ENCODE measurements at regions not wholly inside any gene's neighbourhood (a gene's known extent, or its start where the extent isn't known, plus 50 kb on each side); places are given as distances from the start of the nearest gene placed in this dataset.
A peak's percentile ranks its signal among the peaks of the same experiment; 100 is the strongest.

DNA sequence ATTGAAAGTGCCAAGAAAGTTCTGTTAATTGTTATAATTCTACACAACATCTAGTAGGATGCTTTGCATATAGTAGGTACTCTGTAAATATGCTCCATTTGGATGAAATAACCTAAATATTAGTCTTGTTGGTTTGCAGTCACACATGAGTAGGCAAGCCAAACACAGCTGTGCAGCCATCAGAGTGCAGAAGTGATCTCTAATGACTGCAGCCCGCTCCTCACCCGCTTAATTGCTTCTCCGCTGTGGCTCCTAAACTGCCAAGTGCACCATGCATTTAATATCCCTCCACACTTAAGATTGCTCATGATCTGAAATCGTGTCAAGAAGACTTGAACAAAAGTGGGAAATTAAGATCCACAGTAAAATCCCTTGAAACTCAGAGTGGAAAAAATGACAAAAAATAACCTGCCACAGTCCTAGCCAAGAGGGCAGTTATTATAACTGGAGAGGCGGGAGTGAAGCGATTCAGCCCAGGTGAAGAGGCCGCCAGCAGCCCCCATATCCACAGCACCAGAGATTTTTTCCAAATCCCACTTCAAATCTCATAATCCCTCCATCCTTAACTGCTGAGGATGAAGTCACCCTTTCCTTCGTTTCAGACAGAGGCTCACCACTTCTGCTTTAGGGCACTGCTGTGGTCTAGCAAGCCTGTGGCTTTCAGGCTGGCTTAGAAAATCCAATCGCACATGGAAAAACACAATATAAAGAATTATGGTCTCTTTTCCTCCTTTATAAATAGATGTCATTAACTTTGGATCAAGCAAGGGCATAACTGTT lies 69.5 kb downstream of the TMEM30B start:
- H3K4me3 ChIP-seq (ENCODE audit: low read depth, low read length) = no peak overlapping the region
- DNase-seq (ENCODE audit: low read depth) = no peak
- TF ChIP-seq, protein P1, sequence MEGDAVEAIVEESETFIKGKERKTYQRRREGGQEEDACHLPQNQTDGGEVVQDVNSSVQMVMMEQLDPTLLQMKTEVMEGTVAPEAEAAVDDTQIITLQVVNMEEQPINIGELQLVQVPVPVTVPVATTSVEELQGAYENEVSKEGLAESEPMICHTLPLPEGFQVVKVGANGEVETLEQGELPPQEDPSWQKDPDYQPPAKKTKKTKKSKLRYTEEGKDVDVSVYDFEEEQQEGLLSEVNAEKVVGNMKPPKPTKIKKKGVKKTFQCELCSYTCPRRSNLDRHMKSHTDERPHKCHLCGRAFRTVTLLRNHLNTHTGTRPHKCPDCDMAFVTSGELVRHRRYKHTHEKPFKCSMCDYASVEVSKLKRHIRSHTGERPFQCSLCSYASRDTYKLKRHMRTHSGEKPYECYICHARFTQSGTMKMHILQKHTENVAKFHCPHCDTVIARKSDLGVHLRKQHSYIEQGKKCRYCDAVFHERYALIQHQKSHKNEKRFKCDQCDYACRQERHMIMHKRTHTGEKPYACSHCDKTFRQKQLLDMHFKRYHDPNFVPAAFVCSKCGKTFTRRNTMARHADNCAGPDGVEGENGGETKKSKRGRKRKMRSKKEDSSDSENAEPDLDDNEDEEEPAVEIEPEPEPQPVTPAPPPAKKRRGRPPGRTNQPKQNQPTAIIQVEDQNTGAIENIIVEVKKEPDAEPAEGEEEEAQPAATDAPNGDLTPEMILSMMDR (IDR thresholded peaks at IDR 0.05; ENCODE audit: control insufficient read depth, extremely low read depth, insufficient read depth) = no peak

DNA sequence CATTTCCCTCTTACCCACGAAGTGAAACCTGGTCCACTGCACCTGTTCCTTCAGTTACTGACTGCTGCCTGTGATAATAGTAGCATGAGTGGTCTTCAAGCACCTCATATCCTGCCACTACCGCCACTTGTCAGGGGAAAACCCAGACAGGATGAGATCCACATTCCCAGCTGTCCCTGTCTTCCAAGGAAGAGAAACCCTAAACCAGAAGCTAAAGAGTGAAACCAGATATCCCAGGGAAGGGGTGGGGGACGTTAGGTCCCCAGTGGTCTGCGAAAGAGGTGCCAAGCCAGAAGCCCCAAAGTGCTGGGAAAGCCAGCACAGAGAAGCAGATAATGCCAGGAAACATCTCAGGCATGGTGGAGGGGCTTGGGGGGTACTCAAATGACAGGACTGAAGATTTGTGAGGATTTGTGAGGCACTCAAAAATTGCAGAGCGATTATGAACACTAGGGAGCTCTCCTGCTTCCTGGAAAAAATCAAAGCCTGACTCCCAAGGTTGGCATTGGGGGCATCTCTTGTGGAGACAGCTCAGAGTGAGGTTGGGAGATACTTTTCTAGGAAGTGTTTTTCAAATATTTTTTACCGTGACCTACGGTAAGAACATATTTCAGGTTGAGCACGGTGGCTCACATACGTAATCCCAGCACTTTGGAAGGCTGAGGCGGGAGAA lies 77.9 kb downstream of the TMEM30B start:
- TF ChIP-seq, protein P1 (IDR thresholded peaks at IDR 0.05; ENCODE audit: control insufficient read depth, extremely low read depth, insufficient read depth) = no peak
- no peak for DNase-seq (ENCODE audit: low read depth)
- H3K4me3 ChIP-seq (ENCODE audit: low read depth, low read length) = no peak overlapping the region

DNA sequence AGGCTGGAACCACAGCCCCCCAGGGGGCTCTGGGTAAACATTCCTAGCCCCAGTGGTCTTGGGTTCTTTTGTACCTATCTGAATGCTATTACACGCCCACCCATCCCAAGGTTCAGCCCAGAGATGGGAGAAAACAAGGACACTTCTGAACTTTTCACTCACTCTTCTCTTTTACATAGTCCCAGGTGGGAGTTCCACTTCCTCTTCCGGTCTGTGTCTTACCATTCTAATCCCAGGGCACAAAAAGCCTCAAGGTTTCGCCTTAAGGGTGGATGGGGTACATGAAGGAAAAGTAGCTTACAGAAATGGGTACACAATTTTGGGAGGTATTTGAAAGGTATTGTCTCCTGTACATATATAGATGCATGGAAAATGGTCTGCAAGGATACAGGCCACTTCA lies 79.0 kb downstream of the TMEM30B start:
- no peak for DNase-seq (ENCODE audit: low read depth)
- H3K4me3 ChIP-seq (ENCODE audit: low read depth, low read length) = no peak overlapping the region
- TF ChIP-seq, protein P1 (IDR thresholded peaks at IDR 0.05; ENCODE audit: control insufficient read depth, extremely low read depth, insufficient read depth) = no peak

DNA sequence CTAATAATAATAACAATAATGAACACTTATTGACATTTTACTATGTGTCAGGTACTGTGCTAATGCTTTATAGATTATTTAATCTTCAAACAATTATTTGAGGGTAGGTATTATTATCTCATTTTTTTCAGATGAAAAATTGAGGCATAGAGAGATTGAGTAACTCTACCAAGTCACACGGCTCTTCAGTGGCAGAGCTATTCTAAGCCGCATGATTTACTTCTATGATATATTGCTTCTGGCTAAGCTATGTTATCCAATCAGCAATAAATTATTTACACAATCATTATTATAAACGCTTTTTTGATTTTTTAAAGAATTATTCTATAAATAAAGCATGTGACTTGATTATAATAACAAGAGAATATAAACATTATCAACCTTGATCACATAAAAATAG lies 80.0 kb downstream of the TMEM30B start:
- TF ChIP-seq, protein P1 (IDR thresholded peaks at IDR 0.05; ENCODE audit: control insufficient read depth, extremely low read depth, insufficient read depth) = no peak
- DNase-seq (ENCODE audit: low read depth) = no peak
- no peak overlapping the region for H3K4me3 ChIP-seq (ENCODE audit: low read depth, low read length)

DNA sequence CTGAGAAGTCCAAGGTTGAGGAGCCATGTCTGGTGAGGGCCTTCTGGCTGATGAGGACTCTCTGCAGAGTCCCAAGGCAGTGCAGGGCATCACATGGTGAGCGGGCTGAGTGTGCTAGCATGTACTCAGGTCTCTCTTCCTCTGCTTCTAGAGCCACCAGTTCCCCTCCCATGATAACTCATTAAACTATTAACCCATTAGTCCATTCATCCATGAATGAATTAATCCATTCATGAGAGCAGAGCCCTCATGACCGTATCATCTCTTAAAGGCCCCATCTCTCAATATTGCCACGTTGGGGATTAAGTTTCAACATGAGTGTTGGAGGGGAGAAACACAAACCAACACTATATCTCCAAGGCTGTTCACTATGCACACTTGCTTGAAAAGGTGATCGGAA lies 83.7 kb downstream of the TMEM30B start:
- DNase-seq (ENCODE audit: low read depth) = no peak
- H3K4me3 ChIP-seq (ENCODE audit: low read depth, low read length) = no peak overlapping the region
- TF ChIP-seq, protein P1 (IDR thresholded peaks at IDR 0.05; ENCODE audit: control insufficient read depth, extremely low read depth, insufficient read depth) = no peak

DNA sequence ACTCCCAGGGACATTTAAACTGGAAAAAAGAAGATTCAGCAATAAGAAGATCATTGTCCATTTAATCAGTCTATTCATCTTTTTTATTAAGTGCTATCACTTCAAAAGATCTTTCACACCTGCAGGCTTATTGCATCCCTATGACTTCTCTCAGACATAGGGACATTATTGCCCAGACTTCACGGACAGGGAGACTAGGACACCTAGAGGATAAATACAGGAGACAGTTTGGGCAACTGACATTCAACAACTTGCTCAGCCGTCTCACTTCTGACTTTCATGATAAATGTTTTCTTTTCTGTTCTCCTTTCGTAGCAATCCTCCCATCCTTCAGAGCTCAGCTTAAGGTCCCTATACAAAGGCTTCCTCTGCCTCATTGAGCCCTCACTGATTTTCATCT lies 84.3 kb downstream of the TMEM30B start:
- H3K4me3 ChIP-seq (ENCODE audit: low read depth, low read length) = no peak overlapping the region
- no peak for DNase-seq (ENCODE audit: low read depth)

More for the DNA sequence above, 84.3 kb downstream of the TMEM30B start:
- TF ChIP-seq, protein P1 (IDR thresholded peaks at IDR 0.05; ENCODE audit: control insufficient read depth, extremely low read depth, insufficient read depth) = peak; percentile 41
